HepG2 (cell line): ENCODE measurements at regions not wholly inside any gene's neighbourhood (a gene's known extent, or its start where the extent isn't known, plus 50 kb on each side); places are given as distances from the start of the nearest gene placed in this dataset.

Source experiments
- CEBPB ChIP-seq: IDR thresholded peaks from 2 replicates; pipeline ENCODE4 v1.6.1; 2011; ENCODE audit warnings: low read depth, low read length, improper control_type of control experiment, borderline replicate concordance
- CTCF ChIP-seq: sonication (generic); formaldehyde crosslinking; IDR thresholded peaks from 2 replicates; pipeline ENCODE4 v1.5.0; 2020; ENCODE audit warnings: mild to moderate bottlenecking, missing genetic modification reagents, moderate library complexity
- FOXA3 ChIP-seq: IDR thresholded peaks from 2 replicates; pipeline ENCODE4 v1.6.1; 2016; ENCODE audit warnings: missing genetic modification reagents, missing compliant biosample characterization
- JUNB ChIP-seq: sonication (generic); formaldehyde crosslinking; IDR thresholded peaks from 2 replicates; pipeline ENCODE4 v1.8.0; 2022; ENCODE audit warnings: missing genetic modification reagents, mild to moderate bottlenecking, borderline replicate concordance
- SMAD1 ChIP-seq: sonication (generic); formaldehyde crosslinking; IDR thresholded peaks from 2 replicates; pipeline ENCODE4 v1.4.0; 2020; ENCODE audit warnings: missing genetic modification reagents, low read depth, mild to moderate bottlenecking, borderline replicate concordance
- YY1 ChIP-seq: IDR thresholded peaks from 2 replicates; pipeline ENCODE4 v1.6.1; 2011; ENCODE audit warnings: low read length, low read depth, moderate library complexity, mild to moderate bottlenecking; ENCODE audit not compliant: insufficient read depth, insufficient replicate concordance
- ZNF562 ChIP-seq: sonication (generic); formaldehyde crosslinking; IDR thresholded peaks from 2 replicates; pipeline ENCODE4 v1.8.0; 2022; ENCODE audit warnings: missing genetic modification reagents, borderline replicate concordance

- no peak for TF ChIP-seq CEBPB
- TF ChIP-seq FOXA3 (CRISPR knock-in tag), result no peak
- no peak for TF ChIP-seq CTCF
- TF ChIP-seq YY1, result no peak
- TF ChIP-seq ZNF562 (CRISPR knock-in tag), result no peak
- no peak for TF ChIP-seq SMAD1
- no peak for TF ChIP-seq JUNB (CRISPR knock-in tag)
These were observed 656.2 kb downstream of the GBE1 start for GRCh38 chr3:81105206-81105605.
